ENCODE measurements at regions not wholly inside any gene's neighbourhood (a gene's known extent, or its start where the extent isn't known, plus 50 kb on each side); places are given as distances from the start of the nearest gene placed in this dataset.

DNA sequence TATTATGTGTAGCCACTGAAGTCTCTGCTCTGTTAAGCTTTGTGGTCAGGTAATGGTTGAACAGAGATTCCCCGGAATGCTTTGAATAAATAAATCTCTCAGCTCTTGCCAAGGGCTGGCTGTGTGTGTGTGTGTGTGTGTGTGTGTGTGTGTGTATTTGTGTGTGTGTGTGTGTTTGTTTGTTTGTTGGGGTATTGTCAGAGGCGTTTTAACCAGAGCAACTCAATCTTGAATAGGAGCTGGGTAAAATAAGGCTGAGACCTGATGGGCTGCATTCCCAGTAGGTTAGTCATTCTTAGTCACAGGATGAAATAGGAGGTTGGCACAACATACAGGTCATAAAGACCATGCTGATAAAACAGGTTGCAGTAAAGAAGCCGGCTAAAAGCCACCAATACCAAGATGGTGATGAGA is 256.2 kb upstream of the CACNA2D1 start (continued):
- TF ChIP-seq EZH2 (IDR thresholded peaks at IDR 0.05) = no peak

DNA sequence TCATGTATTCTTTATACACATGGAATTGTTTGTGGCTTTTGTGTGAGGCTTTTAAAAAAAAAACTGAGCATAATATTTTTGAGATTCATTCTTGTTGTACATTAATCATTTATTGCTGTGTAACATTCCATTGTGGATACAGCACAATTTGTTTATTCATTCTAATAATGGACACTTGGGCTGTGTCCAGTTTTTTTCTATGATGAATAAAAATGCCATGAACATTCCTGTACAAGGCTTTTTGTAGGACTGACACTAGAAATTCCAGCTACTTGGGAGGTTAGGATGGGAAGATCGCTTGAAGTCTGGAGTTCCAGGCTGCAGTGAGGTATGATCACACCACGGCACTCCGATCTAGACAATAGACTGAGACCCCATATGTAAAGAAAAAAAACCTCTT is 254.3 kb upstream of the CACNA2D1 start:
- ChIA-PET CTCF (no interaction called here), POLR2A (no interaction called here), RAD21 (ENCODE audit: low non-redundant PET in 1 of 2, low total read pairs in 2 of 2, uncharacterized antibody in 2 of 2, unreplicated experiment in 2 of 2) (no interaction called here)
- Histone ChIP-seq H2AFZ (ENCODE audit: low read depth, low read length, poor library complexity, severe bottlenecking) (peak overlapping the region; percentile 57), H3K4me2 (ENCODE audit: low read length) (no peak overlapping the region), H3K9me2 (ENCODE audit: insufficient read depth) (no peaks in the 10 kb centered on the region), H3K9me3 (ENCODE audit: control insufficient read depth in 1 of 2, insufficient read depth in 1 of 2, low read depth in 1 of 2, low read length in 2 of 2) (no peaks in the 10 kb centered on the region), H3K79me2 (ENCODE audit: insufficient read depth, low read length) (no peaks in the 10 kb centered on the region), H3K27me3 (ENCODE audit: insufficient read depth, low read length) (no peaks in the 10 kb centered on the region), H4K20me1 (ENCODE audit: insufficient read depth) (no peaks in the 10 kb centered on the region), H3K4me3 (replicated peaks in 1 of 2; ENCODE audit: low read depth in 1 of 2, low read length in 2 of 2) (no peak overlapping the region), H3K9ac (ENCODE audit: low read length) (no peak overlapping the region), H3K4me1 (ENCODE audit: control insufficient read depth in 1 of 2, insufficient read depth in 2 of 2, low read length in 2 of 2) (peaks cover 16 to 26% of the 10 kb centered on the region in 2 experiments; a peak in 3 of 4 replicates), H3K27ac (ENCODE audit: low read depth, low read length) (no peak overlapping the region), H3K36me3 (ENCODE audit: control insufficient read depth in 1 of 2, insufficient read depth in 2 of 2, low read length in 2 of 2) (no peaks in the 10 kb centered on the region)
- intact Hi-C loops (cut with micrococcal nuclease) = no loop called here
- DNase-seq (ENCODE audit: low read depth, low spot score) (no peak), ATAC-seq (no peak)
- no peak for TF ChIP-seq EGR1 (IDR thresholded peaks at IDR 0.05; ENCODE audit: low read depth)
- TF ChIP-seq, protein P1, sequence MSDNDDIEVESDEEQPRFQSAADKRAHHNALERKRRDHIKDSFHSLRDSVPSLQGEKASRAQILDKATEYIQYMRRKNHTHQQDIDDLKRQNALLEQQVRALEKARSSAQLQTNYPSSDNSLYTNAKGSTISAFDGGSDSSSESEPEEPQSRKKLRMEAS (IDR thresholded peaks at IDR 0.05) = no peak
- no peak for TF ChIP-seq JUND (IDR thresholded peaks at IDR 0.05)
- no peak for TF ChIP-seq POLR2AphosphoS5 (IDR thresholded peaks at IDR 0.05; ENCODE audit: low read depth, low read length)
- TF ChIP-seq ELF1 (IDR thresholded peaks at IDR 0.05; ENCODE audit: borderline replicate concordance, low read depth) = no peak
- TF ChIP-seq EZH2phosphoT487 (IDR thresholded peaks at IDR 0.05; ENCODE audit: borderline replicate concordance) = no peak
- TF ChIP-seq, protein P2, sequence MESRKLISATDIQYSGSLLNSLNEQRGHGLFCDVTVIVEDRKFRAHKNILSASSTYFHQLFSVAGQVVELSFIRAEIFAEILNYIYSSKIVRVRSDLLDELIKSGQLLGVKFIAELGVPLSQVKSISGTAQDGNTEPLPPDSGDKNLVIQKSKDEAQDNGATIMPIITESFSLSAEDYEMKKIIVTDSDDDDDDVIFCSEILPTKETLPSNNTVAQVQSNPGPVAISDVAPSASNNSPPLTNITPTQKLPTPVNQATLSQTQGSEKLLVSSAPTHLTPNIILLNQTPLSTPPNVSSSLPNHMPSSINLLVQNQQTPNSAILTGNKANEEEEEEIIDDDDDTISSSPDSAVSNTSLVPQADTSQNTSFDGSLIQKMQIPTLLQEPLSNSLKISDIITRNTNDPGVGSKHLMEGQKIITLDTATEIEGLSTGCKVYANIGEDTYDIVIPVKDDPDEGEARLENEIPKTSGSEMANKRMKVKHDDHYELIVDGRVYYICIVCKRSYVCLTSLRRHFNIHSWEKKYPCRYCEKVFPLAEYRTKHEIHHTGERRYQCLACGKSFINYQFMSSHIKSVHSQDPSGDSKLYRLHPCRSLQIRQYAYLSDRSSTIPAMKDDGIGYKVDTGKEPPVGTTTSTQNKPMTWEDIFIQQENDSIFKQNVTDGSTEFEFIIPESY (IDR thresholded peaks at IDR 0.05; ENCODE audit: extremely low read depth, insufficient replicate concordance, low read length) = no peak
- TF ChIP-seq, protein P3, sequence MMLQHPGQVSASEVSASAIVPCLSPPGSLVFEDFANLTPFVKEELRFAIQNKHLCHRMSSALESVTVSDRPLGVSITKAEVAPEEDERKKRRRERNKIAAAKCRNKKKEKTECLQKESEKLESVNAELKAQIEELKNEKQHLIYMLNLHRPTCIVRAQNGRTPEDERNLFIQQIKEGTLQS (IDR thresholded peaks at IDR 0.05) = no peak
- TF ChIP-seq RAD21 (IDR thresholded peaks at IDR 0.05; ENCODE audit: low read depth) = no peak
- TF ChIP-seq, protein P4, sequence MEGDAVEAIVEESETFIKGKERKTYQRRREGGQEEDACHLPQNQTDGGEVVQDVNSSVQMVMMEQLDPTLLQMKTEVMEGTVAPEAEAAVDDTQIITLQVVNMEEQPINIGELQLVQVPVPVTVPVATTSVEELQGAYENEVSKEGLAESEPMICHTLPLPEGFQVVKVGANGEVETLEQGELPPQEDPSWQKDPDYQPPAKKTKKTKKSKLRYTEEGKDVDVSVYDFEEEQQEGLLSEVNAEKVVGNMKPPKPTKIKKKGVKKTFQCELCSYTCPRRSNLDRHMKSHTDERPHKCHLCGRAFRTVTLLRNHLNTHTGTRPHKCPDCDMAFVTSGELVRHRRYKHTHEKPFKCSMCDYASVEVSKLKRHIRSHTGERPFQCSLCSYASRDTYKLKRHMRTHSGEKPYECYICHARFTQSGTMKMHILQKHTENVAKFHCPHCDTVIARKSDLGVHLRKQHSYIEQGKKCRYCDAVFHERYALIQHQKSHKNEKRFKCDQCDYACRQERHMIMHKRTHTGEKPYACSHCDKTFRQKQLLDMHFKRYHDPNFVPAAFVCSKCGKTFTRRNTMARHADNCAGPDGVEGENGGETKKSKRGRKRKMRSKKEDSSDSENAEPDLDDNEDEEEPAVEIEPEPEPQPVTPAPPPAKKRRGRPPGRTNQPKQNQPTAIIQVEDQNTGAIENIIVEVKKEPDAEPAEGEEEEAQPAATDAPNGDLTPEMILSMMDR (IDR thresholded peaks at IDR 0.05 in 2 of 3, conservative IDR thresholded peaks at IDR 0.05 in 1 of 3; ENCODE audit: borderline replicate concordance in 1 of 3, insufficient read depth in 1 of 3, low read depth in 2 of 3, low read length in 2 of 3) = no peak
- no peak for TF ChIP-seq CBX3 (IDR thresholded peaks at IDR 0.05; ENCODE audit: low read depth)
- TF ChIP-seq SP1 (IDR thresholded peaks at IDR 0.05; ENCODE audit: low read depth) = no peak
- TF ChIP-seq, protein P5, sequence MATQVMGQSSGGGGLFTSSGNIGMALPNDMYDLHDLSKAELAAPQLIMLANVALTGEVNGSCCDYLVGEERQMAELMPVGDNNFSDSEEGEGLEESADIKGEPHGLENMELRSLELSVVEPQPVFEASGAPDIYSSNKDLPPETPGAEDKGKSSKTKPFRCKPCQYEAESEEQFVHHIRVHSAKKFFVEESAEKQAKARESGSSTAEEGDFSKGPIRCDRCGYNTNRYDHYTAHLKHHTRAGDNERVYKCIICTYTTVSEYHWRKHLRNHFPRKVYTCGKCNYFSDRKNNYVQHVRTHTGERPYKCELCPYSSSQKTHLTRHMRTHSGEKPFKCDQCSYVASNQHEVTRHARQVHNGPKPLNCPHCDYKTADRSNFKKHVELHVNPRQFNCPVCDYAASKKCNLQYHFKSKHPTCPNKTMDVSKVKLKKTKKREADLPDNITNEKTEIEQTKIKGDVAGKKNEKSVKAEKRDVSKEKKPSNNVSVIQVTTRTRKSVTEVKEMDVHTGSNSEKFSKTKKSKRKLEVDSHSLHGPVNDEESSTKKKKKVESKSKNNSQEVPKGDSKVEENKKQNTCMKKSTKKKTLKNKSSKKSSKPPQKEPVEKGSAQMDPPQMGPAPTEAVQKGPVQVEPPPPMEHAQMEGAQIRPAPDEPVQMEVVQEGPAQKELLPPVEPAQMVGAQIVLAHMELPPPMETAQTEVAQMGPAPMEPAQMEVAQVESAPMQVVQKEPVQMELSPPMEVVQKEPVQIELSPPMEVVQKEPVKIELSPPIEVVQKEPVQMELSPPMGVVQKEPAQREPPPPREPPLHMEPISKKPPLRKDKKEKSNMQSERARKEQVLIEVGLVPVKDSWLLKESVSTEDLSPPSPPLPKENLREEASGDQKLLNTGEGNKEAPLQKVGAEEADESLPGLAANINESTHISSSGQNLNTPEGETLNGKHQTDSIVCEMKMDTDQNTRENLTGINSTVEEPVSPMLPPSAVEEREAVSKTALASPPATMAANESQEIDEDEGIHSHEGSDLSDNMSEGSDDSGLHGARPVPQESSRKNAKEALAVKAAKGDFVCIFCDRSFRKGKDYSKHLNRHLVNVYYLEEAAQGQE (IDR thresholded peaks at IDR 0.05; ENCODE audit: low read depth) = no peak
- TF ChIP-seq CEBPB (IDR thresholded peaks at IDR 0.05; ENCODE audit: low read depth) = no peak
- no peak for TF ChIP-seq FOSL1 (IDR thresholded peaks at IDR 0.05; ENCODE audit: low read depth)
- BruUV-seq (replicated peaks) = no TSS peak
